Muscle of back (tissue), 3 donors: ENCODE measurements at regions not wholly inside any gene's neighbourhood (a gene's known extent, or its start where the extent isn't known, plus 50 kb on each side); places are given as distances from the start of the nearest gene placed in this dataset.

Experiments
- DNase-seq, 3 donors: peaks; one replicate each; pipeline versions ENCODE4 v3.0.0 to v3.0.0-alpha.2; 2013

DNA sequence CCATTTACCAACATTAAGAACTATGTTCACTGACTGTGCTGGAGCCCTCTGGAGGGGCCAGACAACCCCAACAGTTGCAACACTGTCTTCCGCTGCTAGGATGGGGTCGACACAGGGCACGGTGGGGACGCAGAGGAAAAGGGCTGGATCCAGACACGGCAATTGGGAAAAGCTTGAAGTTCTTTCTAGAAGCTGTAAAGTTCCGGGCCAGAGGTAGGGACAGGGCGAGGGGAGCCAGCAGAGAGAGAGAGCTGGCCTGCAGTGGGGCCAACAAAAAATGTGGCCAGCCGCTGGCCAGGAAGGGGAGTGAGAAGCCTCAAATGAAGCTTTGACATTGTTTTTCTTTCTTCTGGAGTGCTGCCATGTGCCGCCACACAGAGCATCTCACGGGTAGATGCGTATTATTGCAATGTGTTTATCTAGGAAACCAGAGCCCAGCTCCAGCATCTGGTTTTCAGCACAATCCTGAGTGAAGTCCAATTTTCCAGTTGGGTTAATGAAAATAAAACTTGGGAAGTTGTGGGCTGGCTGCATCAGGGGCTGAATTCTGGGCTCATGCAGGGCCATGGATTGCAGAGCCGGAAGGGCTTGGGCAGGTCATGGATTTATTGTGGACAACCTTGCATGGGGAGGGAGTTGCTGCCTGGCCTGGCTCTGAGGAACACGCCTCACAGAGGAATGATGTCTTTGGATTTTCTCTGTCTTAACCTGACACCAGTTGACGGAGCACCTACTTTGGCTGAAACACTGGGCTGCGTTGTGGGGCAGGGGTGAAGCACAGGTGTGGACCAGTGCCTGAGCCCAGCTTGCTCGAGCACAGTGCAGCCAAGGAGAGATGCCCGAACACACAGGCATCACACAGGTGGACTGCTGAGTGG lies 67.6 kb upstream of the AMPD3 start:
- peak; percentile 79 to 91 (median 82) for DNase-seq

DNA sequence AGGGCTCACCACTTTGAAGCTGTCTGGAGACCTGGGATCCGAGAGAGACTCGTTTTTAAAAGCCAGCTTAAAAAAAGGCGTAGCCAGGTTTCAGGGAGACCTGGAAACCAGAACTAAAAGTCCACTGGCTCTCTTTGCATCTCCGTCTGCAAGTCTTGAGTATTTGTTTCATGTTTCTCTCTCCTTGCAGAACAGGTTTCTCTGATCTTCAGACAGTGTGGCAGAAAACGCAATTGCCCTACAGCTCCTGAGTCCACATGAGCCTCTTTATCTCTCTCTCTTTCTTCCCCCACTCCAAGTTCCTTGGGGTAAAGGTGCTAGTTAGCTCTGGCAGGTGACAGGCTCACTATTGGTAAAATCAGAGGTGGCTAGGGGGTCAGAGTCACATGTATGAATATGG lies 67.0 kb upstream of the AMPD3 start:
- DNase-seq: no peak

DNA sequence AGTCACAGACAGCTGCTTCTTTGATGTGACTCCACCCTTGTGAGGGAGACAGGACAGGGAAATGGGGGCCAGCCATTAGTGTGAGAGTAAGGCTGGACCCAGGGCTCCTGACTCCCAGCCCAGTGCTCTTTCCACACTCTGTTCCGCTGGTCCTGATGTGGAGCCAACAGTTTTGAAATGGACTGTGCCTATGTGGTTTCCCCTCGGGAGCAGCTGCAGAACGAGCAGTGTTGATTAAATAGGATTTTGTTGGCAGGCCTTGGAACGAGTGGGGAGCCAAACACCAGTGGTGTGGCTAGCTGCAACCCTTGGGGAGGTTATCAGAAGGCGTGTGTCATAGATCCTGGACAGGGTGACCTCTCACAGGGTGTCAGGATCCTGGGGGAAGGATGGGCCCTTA lies 66.5 kb upstream of the AMPD3 start:
- no peak for DNase-seq

DNA sequence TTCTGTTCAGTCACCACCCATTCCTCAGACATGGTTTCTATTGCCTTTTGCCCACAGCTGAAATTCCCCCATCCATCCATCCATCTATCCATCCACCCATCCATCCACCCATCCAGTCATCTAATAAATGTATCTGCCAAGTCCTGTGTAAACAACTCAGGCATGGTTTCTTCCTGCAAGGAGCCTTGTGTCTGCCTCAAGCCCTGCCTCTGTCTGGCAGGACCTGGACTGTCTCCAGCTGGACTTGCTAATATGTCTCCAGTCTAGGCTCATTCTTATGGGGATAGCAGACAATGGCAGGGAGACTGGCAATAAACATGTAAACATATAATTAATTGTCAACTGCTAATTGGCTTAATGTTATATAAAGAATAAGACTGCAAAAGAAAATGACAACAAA lies 64.7 kb upstream of the AMPD3 start:
- DNase-seq: no peak

DNA sequence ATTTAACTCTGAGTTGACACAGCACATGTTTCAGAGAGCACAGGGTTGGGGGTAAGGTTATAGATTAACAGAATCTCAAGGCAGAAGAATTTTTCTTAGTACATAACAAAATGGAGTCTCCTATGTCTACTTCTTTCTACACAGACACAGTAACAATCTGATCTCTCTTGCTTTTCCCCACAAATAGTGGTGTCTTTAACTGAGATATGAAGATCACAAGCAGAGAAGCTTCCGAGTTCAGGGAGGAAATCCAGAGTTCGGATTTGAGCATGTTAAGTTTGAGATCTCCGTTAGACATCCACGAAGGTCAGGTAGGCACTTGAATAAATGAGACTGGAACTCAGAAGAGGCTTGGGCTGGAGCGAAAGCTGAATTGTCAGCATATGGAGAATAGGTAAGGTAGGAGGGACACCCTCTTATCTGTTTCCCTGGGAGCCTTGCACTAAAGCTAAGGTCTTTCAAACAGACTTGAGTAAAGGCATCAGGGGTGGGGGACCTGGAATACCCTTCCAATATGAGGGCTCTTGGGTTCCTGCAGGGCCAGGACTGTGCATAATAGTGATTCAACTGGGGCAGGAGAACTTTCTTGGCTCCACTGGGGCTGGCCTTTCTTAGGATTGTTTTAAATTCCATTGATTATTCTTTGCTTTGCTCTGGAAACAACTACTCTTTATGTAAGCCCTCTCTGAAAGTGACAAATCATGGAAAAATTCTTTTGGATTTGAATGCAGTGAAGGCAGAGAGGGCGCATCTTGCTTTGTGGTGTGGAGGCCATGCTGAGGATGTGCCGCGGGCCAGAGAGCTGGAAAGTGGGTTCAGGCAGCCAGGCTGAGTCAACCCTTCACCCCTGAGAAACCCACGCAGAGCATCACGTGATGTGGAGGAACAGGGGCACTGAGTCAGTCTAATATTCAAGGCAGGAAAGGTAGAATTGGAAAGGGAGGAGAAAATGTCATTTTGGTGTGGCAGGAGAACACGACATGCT lies 62.7 kb upstream of the AMPD3 start:
- DNase-seq: no peak

DNA sequence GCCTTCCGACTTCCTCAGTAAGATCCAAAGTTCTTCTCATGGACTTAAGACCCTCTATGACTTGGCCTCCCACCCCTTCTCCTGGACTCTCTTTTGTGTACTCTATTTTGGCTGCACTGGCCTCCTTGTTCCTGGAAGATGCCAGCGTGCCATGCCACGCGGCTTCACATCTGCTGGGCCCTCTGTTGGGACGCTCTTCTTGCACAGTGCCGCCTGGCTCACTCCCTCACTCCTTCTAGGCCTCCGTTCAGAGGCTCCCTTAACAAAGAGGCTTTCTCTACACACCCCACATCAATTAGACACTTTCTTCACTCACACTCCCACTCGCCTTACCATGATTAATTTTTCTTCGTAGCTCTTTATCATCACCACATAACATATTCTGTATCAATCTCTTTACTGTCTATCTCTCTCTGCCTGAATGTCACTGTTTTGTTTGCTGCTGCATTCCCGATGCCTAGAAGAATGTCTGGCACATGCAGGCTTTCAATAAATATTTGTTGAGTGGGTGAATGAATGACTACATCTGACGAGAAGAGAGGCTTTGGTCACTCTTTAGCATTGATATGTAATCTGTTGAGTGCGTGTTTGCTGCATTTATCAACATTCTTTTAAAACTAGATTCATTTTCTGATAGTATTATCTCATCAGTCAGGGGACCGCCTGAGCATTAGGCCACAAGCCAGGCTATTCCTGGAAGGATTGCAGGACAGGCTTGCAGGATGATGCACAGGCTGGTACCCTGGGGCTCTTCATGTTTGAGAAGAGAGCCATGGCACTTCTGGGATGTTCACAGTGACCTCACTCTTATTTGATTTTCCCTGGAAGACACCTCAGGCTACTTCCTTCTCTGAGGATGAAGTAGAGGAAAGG lies 60.6 kb upstream of the AMPD3 start:
- no peak for DNase-seq

DNA sequence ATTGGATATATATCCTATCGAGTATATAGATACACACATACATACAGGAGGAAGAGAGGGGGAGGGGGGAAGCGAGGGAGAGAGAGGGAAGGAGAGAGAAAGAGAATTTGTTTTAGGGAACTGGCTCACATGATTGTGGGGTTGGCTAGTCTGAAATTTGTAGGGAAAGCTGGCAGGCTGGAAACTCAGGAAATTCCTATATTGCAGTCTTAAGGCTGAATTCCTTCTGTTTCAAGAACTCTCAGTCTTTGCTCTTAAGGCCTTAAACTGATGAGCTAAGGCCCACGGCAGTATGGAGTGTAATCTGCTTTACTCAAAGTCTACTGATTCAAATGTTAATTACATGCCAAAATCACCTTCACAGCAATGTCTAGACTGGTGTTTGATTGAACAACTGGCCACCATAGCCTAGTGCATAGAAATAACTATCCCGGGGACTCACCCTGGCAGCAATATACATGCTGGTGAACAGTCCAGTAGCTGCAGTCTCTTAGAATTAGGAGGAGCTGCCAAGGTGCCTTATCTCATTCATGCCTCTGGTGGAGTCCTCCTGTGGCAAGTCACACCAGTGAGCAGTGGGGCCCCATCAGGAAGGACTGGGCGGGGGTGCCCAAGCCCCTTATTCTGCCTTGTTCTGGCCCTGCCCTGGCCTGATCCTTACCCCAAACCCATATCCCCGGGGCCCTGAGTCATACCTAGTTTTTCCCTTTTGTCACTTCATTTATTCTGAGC lies 59.7 kb upstream of the AMPD3 start:
- DNase-seq: no peak

DNA sequence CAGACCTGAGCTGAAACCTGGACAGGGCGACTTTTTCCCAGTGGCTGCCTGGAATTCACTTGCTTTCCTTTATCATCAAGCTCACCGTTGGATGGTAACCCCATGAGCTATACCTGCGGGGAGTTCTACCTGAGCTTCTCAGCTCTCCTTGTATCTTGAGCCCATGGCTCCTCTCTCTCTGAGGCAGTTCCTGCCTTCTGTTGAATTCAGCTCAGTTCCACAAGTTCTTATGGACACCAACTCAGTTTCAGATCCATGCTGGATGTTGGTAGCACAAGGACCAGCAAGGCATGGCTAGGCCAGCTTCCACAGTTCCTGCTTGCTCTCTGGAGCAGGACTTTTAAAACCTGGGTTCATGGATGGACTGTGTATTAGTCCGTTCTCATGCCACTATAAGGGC lies 58.3 kb upstream of the AMPD3 start:
- DNase-seq: no peak

DNA sequence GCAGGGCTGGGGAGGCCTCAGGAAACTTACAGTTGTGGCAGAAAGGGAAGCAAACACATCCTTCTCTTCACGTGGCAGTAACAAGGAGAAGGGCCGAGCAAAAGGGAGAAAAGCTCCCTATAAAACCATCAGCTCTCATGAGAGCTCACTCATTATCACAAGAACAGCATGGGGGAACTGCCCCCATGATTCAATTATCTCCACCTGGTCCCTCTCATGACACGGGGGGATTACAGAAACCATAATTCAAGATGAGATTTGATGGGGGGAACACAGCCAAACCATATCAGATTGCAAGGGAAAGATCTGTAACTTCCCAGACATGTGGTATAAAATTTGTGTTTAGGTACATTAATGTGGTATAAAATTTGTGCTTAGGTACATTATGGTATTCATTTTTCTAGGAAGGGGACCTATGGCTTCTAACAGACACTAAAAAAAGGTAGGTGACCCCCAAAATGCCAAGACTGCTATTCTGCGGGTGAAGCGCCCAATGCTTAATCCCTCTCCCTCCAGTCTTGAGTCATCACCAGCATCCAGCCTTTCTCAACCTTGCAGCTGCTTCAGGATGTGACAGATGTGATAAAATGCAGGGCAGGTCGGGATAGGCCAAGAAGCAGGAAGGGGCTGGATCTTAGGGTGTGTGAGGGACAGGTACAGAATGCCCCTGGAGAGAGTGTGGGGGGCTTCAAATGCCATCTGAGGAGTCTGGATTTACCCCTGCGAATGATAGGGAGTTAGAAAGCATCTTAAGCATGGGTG lies 57.7 kb upstream of the AMPD3 start:
- DNase-seq: no peak

DNA sequence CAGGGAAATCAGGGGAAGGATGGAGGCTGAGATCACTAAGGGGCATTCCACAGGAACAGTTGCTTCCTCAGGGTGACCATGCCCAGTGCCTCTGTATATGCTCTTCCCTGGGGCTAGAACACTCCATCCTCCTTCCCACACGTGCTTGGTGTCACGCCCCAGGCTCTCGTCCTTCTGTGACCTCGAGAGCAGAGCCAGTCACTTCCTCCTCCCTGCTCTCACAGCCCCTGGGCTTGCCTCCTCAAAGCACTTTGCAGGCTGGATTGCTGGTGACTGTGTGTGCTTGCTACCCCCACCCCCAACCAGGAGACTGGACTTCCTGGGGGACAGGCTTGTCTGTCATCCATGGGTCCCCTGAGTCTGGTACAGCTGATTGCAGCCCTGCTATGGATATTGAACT lies 56.5 kb upstream of the AMPD3 start:
- DNase-seq: no peak

DNA sequence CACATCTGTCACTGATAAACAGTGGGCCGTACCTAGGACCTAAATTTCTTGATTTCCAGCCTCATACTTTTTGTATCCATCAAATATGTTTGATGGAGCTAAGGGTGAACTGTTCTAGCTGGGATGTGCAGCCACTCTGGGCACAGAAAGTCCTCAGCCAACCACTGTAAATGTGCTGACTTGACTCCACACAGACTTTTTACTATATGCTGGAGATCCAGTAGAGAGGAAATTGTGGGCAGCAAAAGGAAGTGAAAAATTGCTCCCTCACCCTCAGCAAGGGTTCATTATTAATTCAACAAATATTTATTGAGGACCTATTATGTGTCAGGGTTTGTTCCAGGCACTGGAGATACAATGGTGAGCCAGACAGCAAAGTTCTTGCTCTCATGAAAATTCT lies 54.2 kb upstream of the AMPD3 start:
- DNase-seq: no peak

DNA sequence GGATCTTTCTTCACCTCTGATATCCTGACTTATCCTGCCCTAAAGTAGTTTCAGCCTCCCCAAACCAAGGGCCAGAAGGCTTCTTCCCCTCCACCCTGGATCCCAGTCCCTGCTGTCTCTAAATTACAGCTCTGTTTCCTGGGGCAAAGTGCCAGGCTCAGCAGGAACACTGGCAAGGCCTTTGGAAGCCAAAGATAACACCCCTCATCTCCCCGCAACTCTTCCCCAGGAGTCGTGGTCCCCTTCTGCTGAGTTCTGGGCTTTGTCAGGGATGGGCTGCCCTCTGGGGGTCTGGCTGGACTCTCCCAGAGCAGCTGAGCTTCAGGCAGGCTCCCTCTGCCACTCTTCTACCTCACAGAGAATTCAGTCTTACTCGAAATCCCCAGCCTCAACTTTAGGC lies 53.8 kb upstream of the AMPD3 start:
- DNase-seq: no peak

DNA sequence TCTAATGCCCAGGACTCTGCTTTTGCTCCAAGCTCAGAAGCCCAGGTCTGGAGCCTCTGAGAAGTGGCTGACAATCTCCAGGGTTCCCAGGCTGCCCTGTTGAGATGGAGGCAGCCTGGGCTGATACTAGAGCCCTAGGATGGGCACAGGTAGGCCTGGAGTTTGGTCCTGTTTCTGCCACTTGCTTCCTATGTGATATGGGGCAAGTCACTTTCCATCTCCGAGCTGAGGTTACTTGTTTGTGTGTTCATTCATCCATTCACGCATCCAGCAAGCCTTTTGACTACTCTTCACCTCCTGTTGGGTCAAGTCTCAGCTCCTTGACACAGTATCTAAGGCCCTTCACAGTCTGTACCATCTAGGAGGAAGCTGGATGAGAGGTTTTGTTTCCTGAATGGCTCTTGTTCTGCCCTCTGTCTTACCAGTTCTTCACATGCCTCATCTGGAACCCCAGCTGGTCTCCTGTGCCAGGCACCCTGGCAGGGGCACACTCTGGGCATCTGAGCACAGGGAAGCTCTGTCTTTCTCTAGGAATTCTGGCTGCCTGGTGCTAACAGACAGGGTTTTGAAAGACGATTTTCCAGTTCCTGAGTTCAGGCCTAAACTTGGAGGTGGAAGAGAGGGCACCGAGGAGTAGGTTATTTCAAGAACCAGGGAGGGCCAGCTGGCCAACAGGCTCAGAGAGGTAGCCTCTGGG lies 53.2 kb upstream of the AMPD3 start:
- no peak for DNase-seq
